HCT116 (cell line): ENCODE measurements at regions not wholly inside any gene's neighbourhood (a gene's known extent, or its start where the extent isn't known, plus 50 kb on each side); places are given as distances from the start of the nearest gene placed in this dataset.

Source experiments
- ATAC-seq: fragments of 200-7000 bp; cut with Tn5 transposase; 2 replicates; pipeline ENCODE4 v1.9.1; 2020; ENCODE audit warnings: mild to moderate bottlenecking, moderate library complexity
- BruUV-seq: library from RNA; stranded (reverse); fragments of 400-500 nt; replicated peaks from 2 replicates; lab custom pipeline; 2021; lab: Mats Ljungman, UMichigan
- CTCF ChIA-PET: fragments of 300-600 bp; sonication (Branson Sonifier 250); formaldehyde crosslinking; loops from one replicate; lab custom pipeline; 2021; ENCODE audit warnings: antibody characterized with exemption; lab: Charles Lee
- POLR2A ChIA-PET: fragments of 300-600, 350-600 bp; sonication (Branson Sonifier 250); formaldehyde crosslinking; loops from one replicate; lab custom pipeline; 2021; ENCODE audit warnings: antibody characterized with exemption; lab: Charles Lee
- RAD21 ChIA-PET, 2 experiments: fragments of 300-600 bp; sonication (Branson Sonifier 250); formaldehyde crosslinking; loops; one replicate each; lab custom pipeline; 2023; ENCODE audit warnings: low total read pairs in 2 of 2; ENCODE audit not compliant: uncharacterized antibody in 2 of 2, unreplicated experiment in 2 of 2, low non-redundant PET in 1 of 2; lab: Charles Lee
- DNase-seq: peaks from one replicate; pipeline ENCODE4 v3.0.0-alpha.2; 2010; ENCODE audit warnings: low read depth, low spot score
- H2AFZ ChIP-seq: fragments of 200-600 bp; shearing (Covaris generic), sonication (generic); 2 replicates; pipeline ENCODE4 v1.6.1; 2017; ENCODE audit warnings: low read depth, mixed run types, mixed read lengths, antibody characterized with exemption, low read length; ENCODE audit not compliant: poor library complexity, severe bottlenecking
- H3K27ac ChIP-seq: 2 replicates; pipeline ENCODE4 v1.5.1; 2012; ENCODE audit warnings: low read depth, low read length
- H3K27me3 ChIP-seq: fragments of 200-600 bp; sonication (generic); 2 replicates; pipeline ENCODE4 v1.6.1; 2016; ENCODE audit warnings: mixed run types, low read length, mixed read lengths; ENCODE audit not compliant: insufficient read depth
- H3K36me3 ChIP-seq, 2 experiments: fragments of 200-500 bp in 1 of 2; fragments of 200-600 bp in 1 of 2; sonication (Bioruptor generic) in 1 of 2; sonication (generic) in 1 of 2; 2 replicates each; pipeline versions ENCODE4 v1.5.1 to v1.6.1; 2014 to 2016; ENCODE audit warnings: low read length in 2 of 2, inconsistent platforms in 1 of 2, mixed read lengths in 1 of 2, mixed run types in 1 of 2; ENCODE audit not compliant: insufficient read depth in 2 of 2, control insufficient read depth in 1 of 2
- H3K4me1 ChIP-seq, 2 experiments: fragments of 200-600 bp in 1 of 2; sonication (generic) in 1 of 2; 2 replicates each; pipeline versions ENCODE4 v1.5.1 to v1.6.1; 2012 to 2017; ENCODE audit warnings: low read length in 2 of 2, inconsistent platforms in 1 of 2, mild to moderate bottlenecking in 1 of 2, mixed read lengths in 1 of 2, mixed run types in 1 of 2, moderate library complexity in 1 of 2; ENCODE audit not compliant: insufficient read depth in 2 of 2, control insufficient read depth in 1 of 2
- H3K4me2 ChIP-seq: fragments of 200-600 bp; sonication (generic); 2 replicates; pipeline ENCODE4 v1.6.1; 2017; ENCODE audit warnings: mixed run types, low read length, mixed read lengths
- H3K4me3 ChIP-seq, 2 experiments: fragments of 200-600 bp in 1 of 2; sonication (generic) in 1 of 2; replicated peaks in 1 of 2; 2 replicates each; pipeline ENCODE4 v1.5.1; 2011 to 2016; ENCODE audit warnings: low read length in 2 of 2, control low read depth in 1 of 2, low read depth in 1 of 2, mild to moderate bottlenecking in 1 of 2, mixed read lengths in 1 of 2, mixed run types in 1 of 2
- H3K79me2 ChIP-seq: fragments of 200-600 bp; sonication (generic); 2 replicates; pipeline ENCODE4 v1.6.1; 2017; ENCODE audit warnings: mild to moderate bottlenecking, mixed run types, low read length, moderate library complexity, mixed read lengths; ENCODE audit not compliant: insufficient read depth
- H3K9ac ChIP-seq: fragments of 200-600 bp; sonication (generic); 2 replicates; pipeline ENCODE4 v1.6.1; 2016; ENCODE audit warnings: low read length, mixed read lengths
- H3K9me2 ChIP-seq: fragments of 200-600 bp; sonication (generic), shearing (Covaris generic); 2 replicates; pipeline ENCODE4 v1.6.1; 2017; ENCODE audit warnings: mixed run types, mild to moderate bottlenecking, moderate library complexity; ENCODE audit not compliant: insufficient read depth
- H3K9me3 ChIP-seq, 2 experiments: fragments of 200-500 bp in 1 of 2; fragments of 200-600 bp in 1 of 2; sonication (Bioruptor generic) in 1 of 2; sonication (generic) in 1 of 2; 2 replicates each; pipeline ENCODE4 v1.6.1; 2014 to 2017; ENCODE audit warnings: low read length in 2 of 2, mixed read lengths in 2 of 2, inconsistent platforms in 1 of 2, low read depth in 1 of 2, mild to moderate bottlenecking in 1 of 2, mixed run types in 1 of 2, moderate library complexity in 1 of 2; ENCODE audit not compliant: control insufficient read depth in 1 of 2, insufficient read depth in 1 of 2
- H4K20me1 ChIP-seq: fragments of 200-600 bp; sonication (generic), shearing (Covaris generic); 2 replicates; pipeline ENCODE4 v1.6.1; 2017; ENCODE audit warnings: mixed run types, mild to moderate bottlenecking, moderate library complexity; ENCODE audit not compliant: insufficient read depth
- CBX3 ChIP-seq: IDR thresholded peaks from 2 replicates; pipeline ENCODE4 v1.6.1; 2012; ENCODE audit warnings: low read depth
- EZH2 ChIP-seq: fragments of 200-600 bp; sonication (generic); IDR thresholded peaks from 2 replicates; pipeline ENCODE4 v1.6.1; 2017; ENCODE audit warnings: antibody characterized with exemption, mixed run types
- EZH2phosphoT487 ChIP-seq: fragments of 200-600 bp; IDR thresholded peaks from 2 replicates; pipeline ENCODE4 v1.6.1; 2018; ENCODE audit warnings: antibody characterized with exemption, borderline replicate concordance
- FOSL1 ChIP-seq: IDR thresholded peaks from 2 replicates; pipeline ENCODE4 v1.6.1; 2012; ENCODE audit warnings: low read depth
- JUND ChIP-seq: IDR thresholded peaks from 2 replicates; pipeline ENCODE4 v1.6.1; 2012
- POLR2A ChIP-seq: IDR thresholded peaks from 2 replicates; pipeline ENCODE4 v1.7.0; 2011; ENCODE audit warnings: borderline replicate concordance; ENCODE audit not compliant: insufficient read depth, insufficient read length; ENCODE audit errors: extremely low read depth
- POLR2AphosphoS5 ChIP-seq: IDR thresholded peaks from 2 replicates; pipeline ENCODE4 v1.6.1; 2011; ENCODE audit warnings: mild to moderate bottlenecking, low read depth, low read length, moderate library complexity
- RAD21 ChIP-seq: IDR thresholded peaks from 2 replicates; pipeline ENCODE4 v1.6.1; 2012; ENCODE audit warnings: low read depth, mild to moderate bottlenecking
- SIN3A ChIP-seq: IDR thresholded peaks from 2 replicates; pipeline ENCODE4 v1.6.1; 2012; ENCODE audit warnings: low read depth
- SP1 ChIP-seq: IDR thresholded peaks from 2 replicates; pipeline ENCODE4 v1.6.1; 2012; ENCODE audit warnings: low read depth
- SRF ChIP-seq: IDR thresholded peaks from 2 replicates; pipeline ENCODE4 v1.6.1; 2012; ENCODE audit warnings: low read depth
- YY1 ChIP-seq: IDR thresholded peaks from 2 replicates; pipeline ENCODE4 v1.6.1; 2011; ENCODE audit warnings: low read length, low read depth, moderate library complexity, mild to moderate bottlenecking; ENCODE audit not compliant: insufficient replicate concordance; ENCODE audit errors: extremely low read depth
- ZFX ChIP-seq: fragments of 450-650 bp; IDR thresholded peaks from 2 replicates; pipeline ENCODE4 v1.6.1; 2017
- ZNF274 ChIP-seq: fragments of 200-500 bp; sonication (Bioruptor generic); IDR thresholded peaks from 2 replicates; pipeline ENCODE4 v1.6.1; 2014; ENCODE audit warnings: mild to moderate bottlenecking, low read depth, low read length, inconsistent platforms
- intact Hi-C: fragments of 100-400 bp; cut with micrococcal nuclease; formaldehyde crosslinking; loops from 2 replicates; pipeline ENCODE4 v1.10.0; 2022
- TF ChIP-seq, protein P1 (sequence below), 3 experiments: fragments of 200-600 bp in 1 of 3; sonication (generic) in 1 of 3; IDR thresholded peaks in 2 of 3; conservative IDR thresholded peaks in 1 of 3; 2 replicates each; pipeline ENCODE4 v1.5.1; 2012 to 2017; ENCODE audit warnings: low read depth in 2 of 3, low read length in 2 of 3, antibody characterized with exemption in 1 of 3, borderline replicate concordance in 1 of 3, control low read depth in 1 of 3, mild to moderate bottlenecking in 1 of 3, mixed read lengths in 1 of 3, mixed run types in 1 of 3, moderate library complexity in 1 of 3; ENCODE audit not compliant: insufficient read depth in 1 of 3
- TF ChIP-seq, protein P2 (sequence below): IDR thresholded peaks from 2 replicates; pipeline ENCODE4 v1.6.1; 2012
- TF ChIP-seq, protein P3 (sequence below): IDR thresholded peaks from 2 replicates; pipeline ENCODE4 v1.6.1; 2011; ENCODE audit warnings: mild to moderate bottlenecking, low read length, moderate library complexity; ENCODE audit not compliant: insufficient replicate concordance; ENCODE audit errors: extremely low read depth

DNA sequence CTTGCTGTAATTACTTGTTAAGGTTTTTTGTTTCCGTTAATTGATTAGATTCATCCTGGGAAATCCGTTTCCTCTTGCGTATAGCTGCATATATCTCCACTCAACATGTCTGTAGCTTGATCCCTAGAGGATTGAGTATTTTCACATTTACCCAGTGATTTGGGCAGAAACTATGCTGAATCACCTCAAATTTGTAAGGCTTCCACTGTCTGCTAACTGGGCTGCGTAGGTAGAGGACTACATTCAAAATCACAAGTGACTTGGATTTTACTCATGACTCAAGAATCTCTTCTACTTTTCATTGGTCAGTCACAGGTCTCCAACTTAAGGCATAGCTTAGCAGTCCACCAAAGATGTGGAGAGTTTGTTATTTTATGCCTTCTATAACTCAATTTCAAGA lies 141.8 kb downstream of the POLR1F start:
- ATAC-seq = no peak
- Histone ChIP-seq H3K4me2 (no peak overlapping the region), H3K36me3 (no peaks in the 10 kb centered on the region), H3K4me1 (no peaks in the 10 kb centered on the region), H3K27ac (no peak overlapping the region), H3K27me3 (no peaks in the 10 kb centered on the region), H3K4me3 (no peak overlapping the region), H3K79me2 (no peaks in the 10 kb centered on the region), H3K9me2 (no peaks in the 10 kb centered on the region), H3K9me3 (no peaks in the 10 kb centered on the region), H3K9ac (no peak overlapping the region), H2AFZ (no peak overlapping the region), H4K20me1 (no peaks in the 10 kb centered on the region)
- no peak for DNase-seq
- BruUV-seq = no TSS peak
- ChIA-PET RAD21 (no interaction called here), CTCF (no interaction called here), POLR2A (no interaction called here)
- intact Hi-C loops = no loop called here
- TF ChIP-seq SP1 (no peak), YY1 (no peak)
- TF ChIP-seq, protein P1, sequence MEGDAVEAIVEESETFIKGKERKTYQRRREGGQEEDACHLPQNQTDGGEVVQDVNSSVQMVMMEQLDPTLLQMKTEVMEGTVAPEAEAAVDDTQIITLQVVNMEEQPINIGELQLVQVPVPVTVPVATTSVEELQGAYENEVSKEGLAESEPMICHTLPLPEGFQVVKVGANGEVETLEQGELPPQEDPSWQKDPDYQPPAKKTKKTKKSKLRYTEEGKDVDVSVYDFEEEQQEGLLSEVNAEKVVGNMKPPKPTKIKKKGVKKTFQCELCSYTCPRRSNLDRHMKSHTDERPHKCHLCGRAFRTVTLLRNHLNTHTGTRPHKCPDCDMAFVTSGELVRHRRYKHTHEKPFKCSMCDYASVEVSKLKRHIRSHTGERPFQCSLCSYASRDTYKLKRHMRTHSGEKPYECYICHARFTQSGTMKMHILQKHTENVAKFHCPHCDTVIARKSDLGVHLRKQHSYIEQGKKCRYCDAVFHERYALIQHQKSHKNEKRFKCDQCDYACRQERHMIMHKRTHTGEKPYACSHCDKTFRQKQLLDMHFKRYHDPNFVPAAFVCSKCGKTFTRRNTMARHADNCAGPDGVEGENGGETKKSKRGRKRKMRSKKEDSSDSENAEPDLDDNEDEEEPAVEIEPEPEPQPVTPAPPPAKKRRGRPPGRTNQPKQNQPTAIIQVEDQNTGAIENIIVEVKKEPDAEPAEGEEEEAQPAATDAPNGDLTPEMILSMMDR (IDR thresholded peaks at IDR 0.05 in 2 of 3, conservative IDR thresholded peaks at IDR 0.05 in 1 of 3; ENCODE audit: borderline replicate concordance in 1 of 3, insufficient read depth in 1 of 3, low read depth in 2 of 3, low read length in 2 of 3) = no peak

DNA sequence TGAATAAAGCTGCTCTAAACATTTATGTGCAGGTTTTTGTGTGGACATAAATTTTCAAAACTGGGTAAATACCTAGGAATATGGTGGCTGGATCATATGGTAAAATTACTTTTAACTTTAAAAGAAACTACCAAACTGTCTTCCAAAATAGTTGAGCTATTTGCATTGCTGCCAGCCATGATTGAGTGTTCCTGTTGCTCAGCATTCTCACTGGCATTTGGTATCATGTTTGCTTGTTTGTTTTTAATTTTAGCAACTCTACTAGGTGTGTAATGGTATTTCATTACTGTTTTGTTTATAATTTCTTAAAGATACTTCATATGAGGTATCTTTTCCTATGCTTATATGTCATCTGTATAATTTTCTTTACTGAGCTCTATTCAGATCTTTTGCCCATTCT lies 143.2 kb downstream of the POLR1F start:
- H3K4me3 ChIP-seq = no peak overlapping the region
- no peak overlapping the region for H3K27ac ChIP-seq
- no peaks in the 10 kb centered on the region for H3K27me3 ChIP-seq
- H3K9me2 ChIP-seq = no peaks in the 10 kb centered on the region
- no peaks in the 10 kb centered on the region for H3K36me3 ChIP-seq
- no peaks in the 10 kb centered on the region for H4K20me1 ChIP-seq
- DNase-seq (no peak), ATAC-seq (no peak)
- H3K4me2 ChIP-seq = no peak overlapping the region
- H3K9me3 ChIP-seq = no peaks in the 10 kb centered on the region
- no peak overlapping the region for H3K9ac ChIP-seq
- H3K79me2 ChIP-seq = no peaks in the 10 kb centered on the region
- ChIA-PET RAD21 (no interaction called here), CTCF (no interaction called here), POLR2A (no interaction called here)
- BruUV-seq = no TSS peak
- intact Hi-C loops = no loop called here
- H3K4me1 ChIP-seq = no peaks in the 10 kb centered on the region
- H2AFZ ChIP-seq = no peak overlapping the region
- TF ChIP-seq ZNF274 (no peak), SRF (no peak), SP1 (no peak), EZH2phosphoT487 (no peak), RAD21 (no peak), CBX3 (no peak), EZH2 (no peak), JUND (no peak), FOSL1 (no peak), POLR2A (no peak), SIN3A (no peak), ZFX (no peak), POLR2AphosphoS5 (no peak)
- TF ChIP-seq, protein P2, sequence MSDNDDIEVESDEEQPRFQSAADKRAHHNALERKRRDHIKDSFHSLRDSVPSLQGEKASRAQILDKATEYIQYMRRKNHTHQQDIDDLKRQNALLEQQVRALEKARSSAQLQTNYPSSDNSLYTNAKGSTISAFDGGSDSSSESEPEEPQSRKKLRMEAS = no peak
- TF ChIP-seq, protein P3, sequence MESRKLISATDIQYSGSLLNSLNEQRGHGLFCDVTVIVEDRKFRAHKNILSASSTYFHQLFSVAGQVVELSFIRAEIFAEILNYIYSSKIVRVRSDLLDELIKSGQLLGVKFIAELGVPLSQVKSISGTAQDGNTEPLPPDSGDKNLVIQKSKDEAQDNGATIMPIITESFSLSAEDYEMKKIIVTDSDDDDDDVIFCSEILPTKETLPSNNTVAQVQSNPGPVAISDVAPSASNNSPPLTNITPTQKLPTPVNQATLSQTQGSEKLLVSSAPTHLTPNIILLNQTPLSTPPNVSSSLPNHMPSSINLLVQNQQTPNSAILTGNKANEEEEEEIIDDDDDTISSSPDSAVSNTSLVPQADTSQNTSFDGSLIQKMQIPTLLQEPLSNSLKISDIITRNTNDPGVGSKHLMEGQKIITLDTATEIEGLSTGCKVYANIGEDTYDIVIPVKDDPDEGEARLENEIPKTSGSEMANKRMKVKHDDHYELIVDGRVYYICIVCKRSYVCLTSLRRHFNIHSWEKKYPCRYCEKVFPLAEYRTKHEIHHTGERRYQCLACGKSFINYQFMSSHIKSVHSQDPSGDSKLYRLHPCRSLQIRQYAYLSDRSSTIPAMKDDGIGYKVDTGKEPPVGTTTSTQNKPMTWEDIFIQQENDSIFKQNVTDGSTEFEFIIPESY = no peak
